IMR-90 (cell line): ENCODE measurements at regions not wholly inside any gene's neighbourhood (a gene's known extent, or its start where the extent isn't known, plus 50 kb on each side); places are given as distances from the start of the nearest gene placed in this dataset.

Experiments used
- ATAC-seq: fragments of 200-7000 bp; cut with Tn5 transposase; 2 replicates; pipeline ENCODE4 v1.9.1; 2020; ENCODE audit warnings: low read depth, mild to moderate bottlenecking, moderate library complexity
- BruUV-seq: library from RNA; stranded (reverse); fragments of 400-500 nt; replicated peaks from 2 replicates; lab custom pipeline; 2021; lab: Mats Ljungman, UMichigan
- CTCF ChIA-PET: fragments of 300-600 bp; formaldehyde crosslinking; extraction: SDS; loops from one replicate; lab custom pipeline; 2021; ENCODE audit warnings: antibody characterized with exemption; lab: Yijun Ruan, JAX
- POLR2A ChIA-PET: fragments of 300-600 bp; sonication (Branson Sonifier 250); formaldehyde crosslinking; loops from one replicate; lab custom pipeline; 2022; ENCODE audit warnings: antibody characterized with exemption; ENCODE audit not compliant: unreplicated experiment; lab: Charles Lee
- DNase-seq: peaks from one replicate; pipeline ENCODE4 v3.0.0; 2013
- H2AFZ ChIP-seq: replicated peaks from 2 replicates; pipeline ENCODE3; 2013; ENCODE audit warnings: low read length, mild to moderate bottlenecking; ENCODE audit not compliant: poor library complexity
- H2AK5ac ChIP-seq: 2 replicates; pipeline ENCODE4 v1.6.1; 2013; ENCODE audit warnings: low read depth, low read length, inconsistent platforms
- H2AK9ac ChIP-seq: replicated peaks from 2 replicates; pipeline ENCODE3; 2013; ENCODE audit warnings: mild to moderate bottlenecking, low read depth, low read length, moderate library complexity; ENCODE audit not compliant: poor library complexity
- H2BK120ac ChIP-seq: 2 replicates; pipeline ENCODE4 v1.6.1; 2013; ENCODE audit warnings: low read depth, low read length, inconsistent platforms
- H2BK15ac ChIP-seq: 3 replicates; pipeline ENCODE4 v1.6.1; 2013; ENCODE audit warnings: low read depth, low read length, inconsistent platforms
- H2BK20ac ChIP-seq: 2 replicates; pipeline ENCODE4 v1.6.1; 2013; ENCODE audit warnings: low read depth, mild to moderate bottlenecking, inconsistent platforms, low read length, moderate library complexity
- H2BK5ac ChIP-seq: 2 replicates; pipeline ENCODE4 v1.6.1; 2013; ENCODE audit warnings: mild to moderate bottlenecking, low read depth, low read length, inconsistent platforms; ENCODE audit not compliant: poor library complexity, severe bottlenecking
- H3K14ac ChIP-seq: replicated peaks from 2 replicates; pipeline ENCODE4 v1.6.1; 2013; ENCODE audit warnings: low read depth, low read length, inconsistent platforms
- H3K18ac ChIP-seq: 2 replicates; pipeline ENCODE4 v1.6.1; 2013; ENCODE audit warnings: low read depth, low read length, control low read depth
- H3K23ac ChIP-seq: 2 replicates; pipeline ENCODE4 v1.6.1; 2013; ENCODE audit warnings: low read depth, low read length, inconsistent platforms
- H3K27ac ChIP-seq: 2 replicates; pipeline ENCODE4 v1.5.1; 2013; ENCODE audit warnings: mild to moderate bottlenecking, control low read depth, low read length; ENCODE audit not compliant: insufficient read depth
- H3K27me3 ChIP-seq: 2 replicates; pipeline ENCODE4 v1.6.1; 2013; ENCODE audit warnings: low read length; ENCODE audit not compliant: control insufficient read depth, insufficient read depth
- H3K36me3 ChIP-seq: 2 replicates; pipeline ENCODE4 v1.6.1; 2013; ENCODE audit warnings: low read length, mixed read lengths; ENCODE audit not compliant: control insufficient read depth, insufficient read depth
- H3K4ac ChIP-seq: 2 replicates; pipeline ENCODE4 v1.6.1; 2013; ENCODE audit warnings: low read depth, low read length, inconsistent platforms
- H3K4me1 ChIP-seq: 2 replicates; pipeline ENCODE4 v1.6.1; 2013; ENCODE audit warnings: low read length, mixed read lengths; ENCODE audit not compliant: control insufficient read depth, insufficient read depth
- H3K4me2 ChIP-seq: 2 replicates; pipeline ENCODE4 v1.6.1; 2013; ENCODE audit warnings: low read depth, mild to moderate bottlenecking, control low read depth, low read length, moderate library complexity
- H3K4me3 ChIP-seq: 2 replicates; pipeline ENCODE4 v1.5.1; 2013; ENCODE audit warnings: low read depth, mild to moderate bottlenecking, control low read depth, low read length, moderate library complexity; ENCODE audit not compliant: insufficient read depth
- H3K56ac ChIP-seq: 2 replicates; pipeline ENCODE4 v1.6.1; 2013; ENCODE audit warnings: low read length, inconsistent platforms; ENCODE audit not compliant: insufficient read depth; ENCODE audit errors: extremely low read depth
- H3K79me1 ChIP-seq, 2 experiments: 2 replicates each; pipeline ENCODE4 v1.6.1; 2013; ENCODE audit warnings: low read length in 2 of 2, inconsistent platforms in 1 of 2, low read depth in 1 of 2
- H3K9ac ChIP-seq: 2 replicates; pipeline ENCODE4 v1.6.1; 2013; ENCODE audit warnings: low read depth, low read length, control low read depth
- H3K9me1 ChIP-seq: 2 replicates; pipeline ENCODE4 v1.6.1; 2013; ENCODE audit warnings: low read length, inconsistent platforms; ENCODE audit not compliant: insufficient read depth
- H3K9me3 ChIP-seq: 2 replicates; pipeline ENCODE4 v1.6.1; 2013; ENCODE audit warnings: low read length; ENCODE audit not compliant: control insufficient read depth, insufficient read depth
- H4K20me1 ChIP-seq: 2 replicates; pipeline ENCODE4 v1.6.1; 2013; ENCODE audit warnings: low read length, inconsistent platforms; ENCODE audit not compliant: insufficient read depth
- H4K5ac ChIP-seq: 2 replicates; pipeline ENCODE4 v1.6.1; 2013; ENCODE audit warnings: mild to moderate bottlenecking, low read depth, low read length, control low read depth
- H4K8ac ChIP-seq, 2 experiments: 2 replicates each; pipeline ENCODE4 v1.6.1; 2013; ENCODE audit warnings: low read depth in 2 of 2, low read length in 2 of 2, control low read depth in 1 of 2, inconsistent platforms in 1 of 2
- H4K91ac ChIP-seq: 2 replicates; pipeline ENCODE4 v1.6.1; 2013; ENCODE audit warnings: low read depth, low read length, inconsistent platforms; ENCODE audit not compliant: insufficient read depth
- BHLHE40 ChIP-seq: fragments of 150-350 bp; IDR thresholded peaks from 2 replicates; pipeline ENCODE4 v1.6.1; 2016; ENCODE audit warnings: mild to moderate bottlenecking, low read depth, low read length
- CEBPB ChIP-seq: IDR thresholded peaks from 2 replicates; pipeline ENCODE4 v1.6.1; 2012; ENCODE audit warnings: low read depth, low read length, improper control_type of control experiment
- CHD1 ChIP-seq: IDR thresholded peaks from 2 replicates; pipeline ENCODE4 v1.6.1; 2012; ENCODE audit warnings: low read depth, low read length, improper control_type of control experiment
- FOS ChIP-seq: fragments of 150-350 bp; IDR thresholded peaks from 2 replicates; pipeline ENCODE4 v1.6.1; 2016; ENCODE audit warnings: low read depth, low read length
- MAFK ChIP-seq: IDR thresholded peaks from 2 replicates; pipeline ENCODE4 v1.6.1; 2012; ENCODE audit warnings: low read depth, low read length, improper control_type of control experiment
- MAZ ChIP-seq: IDR thresholded peaks from 2 replicates; pipeline ENCODE4 v1.6.1; 2012; ENCODE audit warnings: low read depth, mild to moderate bottlenecking, low read length, improper control_type of control experiment, moderate library complexity, borderline replicate concordance
- MXI1 ChIP-seq: IDR thresholded peaks from 2 replicates; pipeline ENCODE4 v1.6.1; 2012; ENCODE audit warnings: low read depth, mild to moderate bottlenecking, low read length, moderate library complexity, borderline replicate concordance
- NFE2L2 ChIP-seq: fragments of 150-350 bp; IDR thresholded peaks from 2 replicates; pipeline ENCODE4 v1.6.1; 2016; ENCODE audit warnings: low read depth, mild to moderate bottlenecking, low read length
- POLR2A ChIP-seq: IDR thresholded peaks from 2 replicates; pipeline ENCODE4 v1.6.1; 2012; ENCODE audit warnings: mild to moderate bottlenecking, low read depth, low read length
- RAD21 ChIP-seq: IDR thresholded peaks from 2 replicates; pipeline ENCODE4 v1.6.1; 2012; ENCODE audit warnings: low read length, improper control_type of control experiment
- RCOR1 ChIP-seq: IDR thresholded peaks from 2 replicates; pipeline ENCODE4 v1.6.1; 2012; ENCODE audit warnings: mild to moderate bottlenecking, low read length, improper control_type of control experiment; ENCODE audit not compliant: insufficient replicate concordance
- RFX5 ChIP-seq: IDR thresholded peaks from 2 replicates; pipeline ENCODE4 v1.8.0; 2012; ENCODE audit warnings: low read depth, mild to moderate bottlenecking, low read length, moderate library complexity
- SMC3 ChIP-seq: fragments of 150-350 bp; IDR thresholded peaks from 2 replicates; pipeline ENCODE4 v1.6.1; 2016; ENCODE audit warnings: low read depth, mild to moderate bottlenecking, antibody characterized with exemption, low read length, moderate library complexity
- WGBS, 2 experiments: methylation state at CpG; one replicate each; pipeline versions ENCODE4 v1.1.5 to v1.1.7; 2013; ENCODE audit warnings: missing lambda C conversion rate in 2 of 2; ENCODE audit not compliant: insufficient read length in 1 of 2; ENCODE audit errors: extremely low coverage in 2 of 2; 5-methylcytosine and 5-hydroxymethylcytosine counted together
- dilution Hi-C: fragments of 300-500 bp; cut with HindIII; formaldehyde crosslinking; loops from one replicate; pipeline ENCODE4 v1.14.3; 2018; ENCODE audit warnings: low sequenced_read_pairs; ENCODE audit not compliant: unreplicated experiment
- in situ Hi-C: fragments of 300-500 bp; cut with MboI; formaldehyde crosslinking; loops from 3 replicates; pipeline ENCODE4 v1.14.3; 2019; ENCODE audit warnings: low sequenced_read_pairs, inconsistent platforms, mixed read lengths
- intact Hi-C: fragments of 100-400 bp; cut with micrococcal nuclease; formaldehyde crosslinking; loops from 2 replicates; pipeline ENCODE4 v1.10.0; 2022
- TF ChIP-seq, protein P1 (sequence below): conservative IDR thresholded peaks from 2 replicates; pipeline ENCODE4 v1.5.1; 2012; ENCODE audit warnings: mild to moderate bottlenecking, low read depth, low read length, improper control_type of control experiment
- TF ChIP-seq, protein P2 (sequence below): fragments of 150-350 bp; IDR thresholded peaks from 2 replicates; pipeline ENCODE4 v1.6.1; 2016; ENCODE audit warnings: low read depth, mild to moderate bottlenecking, low read length, moderate library complexity, borderline replicate concordance
- TF ChIP-seq, protein P3 (sequence below): fragments of 150-350 bp; IDR thresholded peaks from 2 replicates; pipeline ENCODE4 v1.6.1; 2017; ENCODE audit warnings: mild to moderate bottlenecking, antibody characterized with exemption, low read length, low read depth

- dilution Hi-C loops (no loop called here), intact Hi-C loops (no loop called here), in situ Hi-C loops (no loop called here)
- no TSS peak for BruUV-seq
- H2BK15ac ChIP-seq = no peak overlapping the region
- no peak for TF ChIP-seq FOS
- TF ChIP-seq RCOR1 = no peak
- TF ChIP-seq, protein P1, sequence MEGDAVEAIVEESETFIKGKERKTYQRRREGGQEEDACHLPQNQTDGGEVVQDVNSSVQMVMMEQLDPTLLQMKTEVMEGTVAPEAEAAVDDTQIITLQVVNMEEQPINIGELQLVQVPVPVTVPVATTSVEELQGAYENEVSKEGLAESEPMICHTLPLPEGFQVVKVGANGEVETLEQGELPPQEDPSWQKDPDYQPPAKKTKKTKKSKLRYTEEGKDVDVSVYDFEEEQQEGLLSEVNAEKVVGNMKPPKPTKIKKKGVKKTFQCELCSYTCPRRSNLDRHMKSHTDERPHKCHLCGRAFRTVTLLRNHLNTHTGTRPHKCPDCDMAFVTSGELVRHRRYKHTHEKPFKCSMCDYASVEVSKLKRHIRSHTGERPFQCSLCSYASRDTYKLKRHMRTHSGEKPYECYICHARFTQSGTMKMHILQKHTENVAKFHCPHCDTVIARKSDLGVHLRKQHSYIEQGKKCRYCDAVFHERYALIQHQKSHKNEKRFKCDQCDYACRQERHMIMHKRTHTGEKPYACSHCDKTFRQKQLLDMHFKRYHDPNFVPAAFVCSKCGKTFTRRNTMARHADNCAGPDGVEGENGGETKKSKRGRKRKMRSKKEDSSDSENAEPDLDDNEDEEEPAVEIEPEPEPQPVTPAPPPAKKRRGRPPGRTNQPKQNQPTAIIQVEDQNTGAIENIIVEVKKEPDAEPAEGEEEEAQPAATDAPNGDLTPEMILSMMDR = no peak
- TF ChIP-seq, protein P2, sequence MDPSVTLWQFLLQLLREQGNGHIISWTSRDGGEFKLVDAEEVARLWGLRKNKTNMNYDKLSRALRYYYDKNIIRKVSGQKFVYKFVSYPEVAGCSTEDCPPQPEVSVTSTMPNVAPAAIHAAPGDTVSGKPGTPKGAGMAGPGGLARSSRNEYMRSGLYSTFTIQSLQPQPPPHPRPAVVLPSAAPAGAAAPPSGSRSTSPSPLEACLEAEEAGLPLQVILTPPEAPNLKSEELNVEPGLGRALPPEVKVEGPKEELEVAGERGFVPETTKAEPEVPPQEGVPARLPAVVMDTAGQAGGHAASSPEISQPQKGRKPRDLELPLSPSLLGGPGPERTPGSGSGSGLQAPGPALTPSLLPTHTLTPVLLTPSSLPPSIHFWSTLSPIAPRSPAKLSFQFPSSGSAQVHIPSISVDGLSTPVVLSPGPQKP = no peak
- no peak for TF ChIP-seq CHD1
- TF ChIP-seq CEBPB = no peak
- no peak for TF ChIP-seq POLR2A
- TF ChIP-seq BHLHE40 = no peak
- TF ChIP-seq RFX5 = no peak
- TF ChIP-seq NFE2L2 = no peak
- TF ChIP-seq, protein P3, sequence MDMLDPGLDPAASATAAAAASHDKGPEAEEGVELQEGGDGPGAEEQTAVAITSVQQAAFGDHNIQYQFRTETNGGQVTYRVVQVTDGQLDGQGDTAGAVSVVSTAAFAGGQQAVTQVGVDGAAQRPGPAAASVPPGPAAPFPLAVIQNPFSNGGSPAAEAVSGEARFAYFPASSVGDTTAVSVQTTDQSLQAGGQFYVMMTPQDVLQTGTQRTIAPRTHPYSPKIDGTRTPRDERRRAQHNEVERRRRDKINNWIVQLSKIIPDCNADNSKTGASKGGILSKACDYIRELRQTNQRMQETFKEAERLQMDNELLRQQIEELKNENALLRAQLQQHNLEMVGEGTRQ = no peak
- TF ChIP-seq MAZ = no peak
- no peak for TF ChIP-seq RAD21
- TF ChIP-seq SMC3 = no peak
- TF ChIP-seq MXI1 = no peak
- no peak for TF ChIP-seq MAFK
- no peak overlapping the region for H2AK5ac ChIP-seq
- ChIA-PET POLR2A (no interaction called here), CTCF (no interaction called here)
- no peaks in the 10 kb centered on the region for H3K79me1 ChIP-seq
- H4K5ac ChIP-seq = no peak overlapping the region
- H3K4ac ChIP-seq = no peak overlapping the region
- 20% methylated on average over 1 of the region's 4 CpGs; no CpG with 5 or more reads in 1 of the 2 experiments for WGBS, 2 experiments
- no peak overlapping the region for H2BK20ac ChIP-seq
- H3K4me1 ChIP-seq = no peaks in the 10 kb centered on the region
- no peak overlapping the region for H3K4me2 ChIP-seq
- no peak overlapping the region for H3K18ac ChIP-seq
- no peak overlapping the region for H3K27ac ChIP-seq
- no peak overlapping the region for H2AK9ac ChIP-seq
- H3K36me3 ChIP-seq = no peaks in the 10 kb centered on the region
- H3K9ac ChIP-seq = no peak overlapping the region
- DNase-seq (no peak), ATAC-seq (no peak)
- no peak overlapping the region for H2BK120ac ChIP-seq
- no peak overlapping the region for H4K91ac ChIP-seq
- H2AFZ ChIP-seq = no peak overlapping the region
- H3K14ac ChIP-seq = no peak overlapping the region
- H3K27me3 ChIP-seq = no peaks in the 10 kb centered on the region
- no peak overlapping the region for H2BK5ac ChIP-seq
- H4K8ac ChIP-seq = no peak overlapping the region
- H3K4me3 ChIP-seq = no peak overlapping the region
- no peaks in the 10 kb centered on the region for H4K20me1 ChIP-seq
- H3K56ac ChIP-seq = no peak overlapping the region
- H3K9me3 ChIP-seq = peaks cover 12% of the 10 kb centered on the region
- H3K23ac ChIP-seq = no peak overlapping the region
- H3K9me1 ChIP-seq = no peaks in the 10 kb centered on the region
These were observed 562.6 kb downstream of the DCDC2C start for GRCh38 chr2:4265936-4266335.
